ENCODE measurements at regions not wholly inside any gene's neighbourhood (a gene's known extent, or its start where the extent isn't known, plus 50 kb on each side); places are given as distances from the start of the nearest gene placed in this dataset.

GRCh38 chr3:41030220-41030619 lies 169.1 kb upstream of the CTNNB1 start:
- Histone ChIP-seq H3K9me3 (ENCODE audit: control insufficient read depth in 4 of 4, insufficient read depth in 3 of 4, low read length in 3 of 4) (no peaks in the 10 kb centered on the region), H3K9ac (ENCODE audit: insufficient read depth in 1 of 2, low read length in 2 of 2) (no peak overlapping the region), H3K27me3 (ENCODE audit: control insufficient read depth in 3 of 3, insufficient read depth in 3 of 3, low read length in 2 of 3) (no peaks in the 10 kb centered on the region), H3K4me1 (ENCODE audit: control insufficient read depth in 5 of 5, insufficient read depth in 5 of 5, low read length in 5 of 5) (peaks cover 0 to 5% (median 0%) of the 10 kb centered on the region in 5 donors), H3K27ac (ENCODE audit: low read depth in 1 of 2, low read length in 1 of 2) (no peak overlapping the region), H3K4me3 (no peak overlapping the region), H3K36me3 (ENCODE audit: control insufficient read depth in 4 of 4, insufficient read depth in 4 of 4, low read length in 4 of 4) (no peaks in the 10 kb centered on the region)
- TF ChIP-seq, protein P1, sequence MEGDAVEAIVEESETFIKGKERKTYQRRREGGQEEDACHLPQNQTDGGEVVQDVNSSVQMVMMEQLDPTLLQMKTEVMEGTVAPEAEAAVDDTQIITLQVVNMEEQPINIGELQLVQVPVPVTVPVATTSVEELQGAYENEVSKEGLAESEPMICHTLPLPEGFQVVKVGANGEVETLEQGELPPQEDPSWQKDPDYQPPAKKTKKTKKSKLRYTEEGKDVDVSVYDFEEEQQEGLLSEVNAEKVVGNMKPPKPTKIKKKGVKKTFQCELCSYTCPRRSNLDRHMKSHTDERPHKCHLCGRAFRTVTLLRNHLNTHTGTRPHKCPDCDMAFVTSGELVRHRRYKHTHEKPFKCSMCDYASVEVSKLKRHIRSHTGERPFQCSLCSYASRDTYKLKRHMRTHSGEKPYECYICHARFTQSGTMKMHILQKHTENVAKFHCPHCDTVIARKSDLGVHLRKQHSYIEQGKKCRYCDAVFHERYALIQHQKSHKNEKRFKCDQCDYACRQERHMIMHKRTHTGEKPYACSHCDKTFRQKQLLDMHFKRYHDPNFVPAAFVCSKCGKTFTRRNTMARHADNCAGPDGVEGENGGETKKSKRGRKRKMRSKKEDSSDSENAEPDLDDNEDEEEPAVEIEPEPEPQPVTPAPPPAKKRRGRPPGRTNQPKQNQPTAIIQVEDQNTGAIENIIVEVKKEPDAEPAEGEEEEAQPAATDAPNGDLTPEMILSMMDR (IDR thresholded peaks at IDR 0.05; ENCODE audit: control extremely low read depth, extremely low read depth) = no peak
- ATAC-seq (ENCODE audit: insufficient read depth, low FRiP score) (no peak), DNase-seq (no peak)
- 76 to 80% methylated on average over 4 of the region's 4 CpGs for WGBS, 2 donors

DNA sequence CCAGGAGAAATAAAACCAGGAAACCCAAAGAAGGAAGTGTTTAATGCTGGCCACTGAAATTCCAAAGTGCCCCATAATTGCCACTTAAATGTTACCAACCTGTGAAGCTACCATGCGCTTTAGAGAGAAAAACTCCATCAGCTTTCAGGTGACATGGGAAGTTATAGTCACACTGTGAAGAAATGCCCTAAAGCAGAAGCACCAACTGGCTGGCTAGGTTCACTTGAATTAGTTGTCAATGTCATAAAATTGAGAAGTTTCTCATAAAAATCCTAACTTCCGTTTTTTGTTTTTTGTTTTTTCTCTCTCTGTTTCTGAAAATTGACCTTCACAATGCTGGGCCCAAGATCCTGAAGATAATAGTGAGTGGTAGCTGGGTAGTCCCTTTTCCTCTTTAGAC lies 167.9 kb upstream of the CTNNB1 start:
- TF ChIP-seq, protein P1 (IDR thresholded peaks at IDR 0.05; ENCODE audit: control extremely low read depth, extremely low read depth) = no peak
- ATAC-seq (ENCODE audit: insufficient read depth, low FRiP score) (no peak), DNase-seq (no peak)
- H3K4me3 ChIP-seq = no peak overlapping the region
- peaks cover 0 to 4% (median 0%) of the 10 kb centered on the region in 5 donors for H3K4me1 ChIP-seq (ENCODE audit: control insufficient read depth in 5 of 5, insufficient read depth in 5 of 5, low read length in 5 of 5)
- H3K9me3 ChIP-seq (ENCODE audit: control insufficient read depth in 4 of 4, insufficient read depth in 3 of 4, low read length in 3 of 4) = no peaks in the 10 kb centered on the region
- no peaks in the 10 kb centered on the region for H3K27me3 ChIP-seq (ENCODE audit: control insufficient read depth in 3 of 3, insufficient read depth in 3 of 3, low read length in 2 of 3)
- WGBS, 2 donors = 57 to 67% methylated on average over 2 of the region's 2 CpGs
- no peak overlapping the region for H3K27ac ChIP-seq (ENCODE audit: low read depth in 1 of 2, low read length in 1 of 2)
- no peak overlapping the region for H3K9ac ChIP-seq (ENCODE audit: insufficient read depth in 1 of 2, low read length in 2 of 2)
- H3K36me3 ChIP-seq (ENCODE audit: control insufficient read depth in 4 of 4, insufficient read depth in 4 of 4, low read length in 4 of 4) = no peaks in the 10 kb centered on the region

- ATAC-seq (ENCODE audit: insufficient read depth, low FRiP score) = no peak
- Histone ChIP-seq H3K27ac (ENCODE audit: low read depth in 1 of 2, low read length in 1 of 2) (no peak overlapping the region), H3K9ac (ENCODE audit: insufficient read depth in 1 of 2, low read length in 2 of 2) (no peak overlapping the region), H3K27me3 (ENCODE audit: control insufficient read depth in 3 of 3, insufficient read depth in 3 of 3, low read length in 2 of 3) (no peaks in the 10 kb centered on the region), H3K4me3 (no peak overlapping the region), H3K36me3 (ENCODE audit: control insufficient read depth in 4 of 4, insufficient read depth in 4 of 4, low read length in 4 of 4) (no peaks in the 10 kb centered on the region), H3K4me1 (ENCODE audit: control insufficient read depth in 5 of 5, insufficient read depth in 5 of 5, low read length in 5 of 5) (peaks cover 0 to 1% (median 0%) of the 10 kb centered on the region in 5 donors), H3K9me3 (ENCODE audit: control insufficient read depth in 4 of 4, insufficient read depth in 3 of 4, low read length in 3 of 4) (no peaks in the 10 kb centered on the region)
- WGBS, 2 donors = 89 to 91% methylated on average over 3 of the region's 3 CpGs
- DNase-seq = no peak
- TF ChIP-seq, protein P1 (IDR thresholded peaks at IDR 0.05; ENCODE audit: control extremely low read depth, extremely low read depth) = no peak
Observed at GRCh38 chr3:41033956-41034519, 165.3 kb upstream of the CTNNB1 start.

Measured in lung (tissue), 11 donors.